KG1 (cell line): ENCODE measurements at regions not wholly inside any gene's neighbourhood (a gene's known extent, or its start where the extent isn't known, plus 50 kb on each side); places are given as distances from the start of the nearest gene placed in this dataset.

Source experiments
- DNase-seq: peaks from one replicate; lab custom pipeline; 2025; lab: John Stamatoyannopoulos, UW

DNA sequence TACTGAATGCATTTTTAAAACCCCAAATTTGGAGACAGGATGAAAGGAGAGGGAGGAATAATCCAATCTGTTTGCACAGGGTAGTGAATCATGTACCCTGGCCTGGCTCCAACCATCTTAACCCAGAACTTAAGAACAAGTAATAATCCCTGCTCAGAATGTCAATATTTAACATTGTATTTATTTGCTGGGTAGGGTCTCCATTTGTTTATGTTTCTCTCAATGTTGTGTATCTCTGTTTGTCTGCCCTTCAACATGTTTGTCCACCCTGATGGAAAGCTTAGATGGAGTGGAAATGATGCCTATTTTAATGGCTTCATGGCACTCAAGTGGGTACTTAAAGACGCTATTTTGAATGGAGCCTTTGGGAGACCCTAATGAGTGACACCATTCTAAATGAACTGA lies 54.4 kb upstream of the CDC42BPA start:
- no peak for DNase-seq

DNA sequence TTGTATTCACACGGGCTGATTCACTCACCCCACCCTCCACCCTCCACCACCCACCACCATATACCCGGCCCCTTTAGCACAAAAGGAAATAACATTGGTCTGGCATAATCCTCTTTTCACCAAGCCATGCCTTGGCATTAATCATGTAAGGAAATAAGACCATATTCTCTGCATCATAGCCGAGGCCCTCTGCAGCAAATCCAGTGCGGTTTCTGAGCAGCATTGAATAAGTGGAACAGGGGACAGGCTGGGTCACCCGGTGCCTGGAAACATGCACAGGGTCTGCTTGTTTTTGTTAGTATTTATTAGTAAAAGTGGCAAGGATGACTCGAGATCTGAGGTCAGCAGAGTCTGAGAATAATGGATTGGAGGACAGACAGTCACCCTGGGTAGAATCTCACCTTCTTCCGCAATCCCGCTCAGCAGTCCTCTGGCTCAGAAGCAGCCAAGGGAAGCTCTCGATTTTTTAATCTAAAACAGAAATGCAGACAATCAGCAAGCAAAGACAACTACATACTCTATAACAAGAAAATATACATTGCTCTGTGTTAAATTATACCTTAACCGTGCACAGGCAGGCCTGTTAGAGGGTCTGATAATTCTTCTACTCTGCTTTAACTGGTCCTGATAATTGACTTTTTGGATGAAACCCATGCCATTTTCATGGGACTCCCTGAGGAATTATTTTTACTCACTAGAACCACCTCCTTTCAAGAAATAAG lies 52.4 kb upstream of the CDC42BPA start:
- DNase-seq: no peak

DNA sequence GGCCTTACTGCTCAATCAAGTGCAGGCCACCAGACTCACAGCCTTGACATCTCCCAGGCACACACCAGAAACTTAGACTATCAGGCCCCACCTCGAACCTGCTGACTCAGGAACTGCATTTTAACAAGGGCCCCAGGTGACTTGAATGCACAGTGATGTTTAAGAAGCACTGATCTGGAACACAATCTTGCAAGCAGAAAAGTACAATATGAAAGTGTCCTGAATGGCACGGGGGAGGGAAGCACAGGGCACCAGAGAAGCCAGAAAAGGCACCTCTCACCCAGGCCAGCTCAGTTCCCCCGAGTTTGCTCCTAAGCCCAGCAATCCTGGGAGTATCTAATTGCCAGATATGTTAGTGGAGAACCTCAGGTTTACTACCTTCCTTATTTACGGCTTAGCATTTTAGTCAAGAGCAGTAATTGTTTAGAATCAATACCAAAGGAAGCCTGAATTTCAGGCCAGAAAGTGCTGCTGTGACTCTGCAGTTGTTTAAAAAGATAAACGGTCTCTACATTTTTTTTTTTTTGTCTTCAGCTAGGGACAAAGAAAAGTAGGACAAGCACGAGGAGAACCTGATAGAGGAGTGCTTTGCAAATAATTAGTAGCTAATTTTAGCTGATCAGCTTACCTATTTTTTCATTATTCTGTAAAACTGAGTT lies 50.9 kb upstream of the CDC42BPA start:
- DNase-seq: no peak
